GM19035 (cell line): ENCODE measurements at regions not wholly inside any gene's neighbourhood (a gene's known extent, or its start where the extent isn't known, plus 50 kb on each side); places are given as distances from the start of the nearest gene placed in this dataset.
"Not testable (repeated sequence)": the region's sequence is repeated elsewhere in the genome, so short reads cannot be mapped to it uniquely, and the experiment has no call there.

Experiments
- ATAC-seq: cut with Tn5 transposase; IDR thresholded peaks from one replicate; pipeline ENCODE4 v1.9.1; 2021; ENCODE audit not compliant: unreplicated experiment

DNA sequence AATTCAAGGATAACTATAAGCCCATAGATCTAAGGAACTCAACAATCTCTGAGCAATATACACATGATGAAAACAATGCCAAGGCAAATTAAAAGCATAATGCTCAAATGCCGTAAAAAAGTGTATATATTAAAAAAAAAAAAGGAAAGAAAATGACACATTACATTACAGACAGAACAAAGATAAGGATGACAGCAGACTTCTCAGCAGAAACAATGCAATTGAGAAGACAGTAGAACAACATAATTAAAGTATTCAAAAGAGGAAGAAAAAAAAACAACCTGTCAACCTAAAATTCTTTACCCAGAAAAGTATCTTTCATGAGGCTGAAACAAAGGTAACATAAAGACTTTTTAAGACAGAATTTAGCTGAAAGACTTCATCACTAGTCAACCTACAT lies 591.7 kb downstream of the ZNF608 start:
- no peak for ATAC-seq

DNA sequence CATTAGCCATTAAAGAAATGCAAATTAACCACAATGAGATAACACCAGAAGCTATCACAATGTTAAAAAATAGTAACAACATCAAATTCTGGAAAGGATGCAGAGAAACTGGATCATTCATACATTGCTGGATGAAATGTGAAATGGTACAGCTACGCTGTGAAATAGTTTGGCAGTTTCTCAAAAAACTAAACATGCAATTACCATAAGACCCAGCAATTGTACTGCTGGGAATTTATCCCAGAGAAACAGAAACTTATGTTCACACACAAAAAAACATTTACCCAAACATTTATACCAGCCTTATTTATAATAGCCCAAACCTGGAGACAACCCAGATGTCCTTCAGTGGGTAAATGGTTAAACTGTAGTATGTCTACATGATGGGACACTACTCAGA lies 592.9 kb downstream of the ZNF608 start:
- ATAC-seq, result no peak

DNA sequence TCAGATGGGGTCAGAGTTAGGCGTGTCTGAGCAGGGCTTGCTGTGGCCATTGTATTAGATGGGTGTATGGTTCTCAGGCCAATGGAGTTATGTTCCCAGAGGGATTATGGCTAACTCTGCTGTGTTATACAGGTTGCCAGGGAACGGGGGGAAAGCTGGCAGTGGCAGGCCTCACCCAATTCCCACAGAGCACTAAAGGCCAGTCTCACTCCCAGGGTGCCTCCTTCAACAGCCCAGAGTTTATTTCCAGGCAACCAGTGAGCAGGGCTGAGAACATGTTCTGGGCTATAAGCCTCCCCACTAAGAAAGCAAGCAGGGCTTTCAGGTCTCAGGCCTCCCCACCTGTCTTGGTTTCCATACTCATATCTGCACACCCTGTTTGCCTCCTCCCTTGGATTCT lies 597.9 kb downstream of the ZNF608 start:
- no peak for ATAC-seq

DNA sequence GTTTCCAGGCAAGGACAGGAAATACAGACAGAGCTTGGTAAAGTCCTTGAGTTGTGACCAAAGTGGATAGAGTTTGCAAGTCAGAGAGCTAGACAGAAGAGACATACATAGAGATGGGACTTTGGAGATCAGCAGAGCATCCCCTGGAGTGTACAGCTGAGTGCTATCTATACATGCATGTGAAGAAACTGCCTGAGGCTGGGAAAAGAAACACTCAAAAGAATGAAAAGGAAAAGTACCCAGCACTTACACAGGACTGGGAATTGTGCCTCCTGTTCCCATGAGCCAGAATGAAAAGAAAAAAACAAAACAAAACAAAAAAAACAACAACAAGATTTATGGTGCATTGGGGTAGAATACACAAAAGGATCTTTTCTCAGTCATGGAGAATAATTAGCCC lies 606.4 kb downstream of the ZNF608 start:
- no peak for ATAC-seq

DNA sequence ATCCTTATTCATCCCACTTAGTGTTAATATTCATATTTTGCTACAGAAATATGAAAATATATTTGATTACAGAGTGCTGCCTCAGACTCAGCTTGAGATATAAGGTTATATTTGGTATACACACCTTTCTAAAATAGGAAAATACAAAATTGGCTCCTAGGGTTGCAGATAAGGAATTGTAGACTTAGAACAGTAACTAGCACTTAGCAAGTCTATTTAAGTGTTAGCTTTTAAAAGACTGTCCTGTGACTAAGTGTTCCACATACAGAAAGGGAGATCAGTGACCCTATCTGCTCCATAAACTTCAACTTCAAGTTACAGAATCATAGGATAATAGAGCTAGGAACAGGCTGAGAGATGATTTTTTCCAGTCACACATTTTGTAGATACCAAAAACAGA lies 607.0 kb downstream of the ZNF608 start:
- ATAC-seq, result no peak

DNA sequence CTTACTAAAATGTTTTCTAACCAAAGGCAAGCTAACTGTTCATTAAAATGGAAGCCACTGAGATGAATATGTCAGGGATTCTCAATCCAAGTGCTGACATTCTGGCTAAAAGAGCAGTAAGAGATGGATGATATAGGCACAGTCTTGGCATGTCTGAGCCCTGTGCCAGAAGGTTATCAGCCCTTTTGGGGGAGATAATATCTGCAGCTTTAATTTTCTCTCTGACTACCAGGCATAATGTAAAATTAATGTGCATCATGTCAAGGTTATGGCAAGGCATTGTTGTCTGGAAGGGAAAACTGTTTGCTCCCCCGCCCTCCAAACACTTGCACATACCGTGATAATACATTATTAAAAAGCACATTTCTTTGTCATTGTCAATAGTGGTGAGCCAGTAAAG lies 609.8 kb downstream of the ZNF608 start:
- no peak for ATAC-seq

DNA sequence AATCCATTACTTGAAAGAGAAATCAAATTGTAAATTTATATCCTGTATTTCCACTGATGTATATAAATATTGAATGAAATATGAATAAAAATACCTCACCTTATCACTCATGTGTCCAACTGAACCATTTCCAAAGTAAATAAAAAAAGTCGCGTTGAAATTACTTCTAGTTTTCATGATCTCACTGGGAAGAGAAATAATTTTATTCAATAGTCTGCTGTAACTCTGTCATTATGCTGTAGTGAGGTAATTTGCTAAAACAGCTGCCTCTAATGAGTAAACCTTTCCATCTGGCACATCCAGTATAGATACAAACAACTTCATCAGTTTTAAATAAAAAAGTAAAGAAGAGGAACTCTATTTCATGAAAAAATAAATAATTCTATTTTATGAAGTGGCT lies 611.5 kb downstream of the ZNF608 start:
- no peak for ATAC-seq

DNA sequence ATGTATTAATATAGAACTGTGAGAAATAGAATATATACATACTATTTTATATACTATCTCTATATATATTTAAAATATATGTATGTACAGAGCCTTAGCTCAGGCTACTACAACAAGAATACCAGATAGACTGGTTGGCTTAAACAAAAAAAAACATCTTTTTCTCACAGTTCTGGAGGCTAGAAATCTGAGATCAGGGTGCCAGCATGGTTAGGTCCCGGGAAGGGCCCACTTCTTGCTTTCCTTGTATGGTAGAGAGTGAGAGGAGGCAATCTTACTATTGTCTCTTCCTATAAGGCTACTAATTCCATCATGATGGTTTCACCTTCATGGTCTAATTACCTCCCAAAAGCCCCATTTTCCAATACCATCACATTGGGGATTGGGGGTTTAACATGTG lies 613.0 kb downstream of the ZNF608 start:
- no peak for ATAC-seq

DNA sequence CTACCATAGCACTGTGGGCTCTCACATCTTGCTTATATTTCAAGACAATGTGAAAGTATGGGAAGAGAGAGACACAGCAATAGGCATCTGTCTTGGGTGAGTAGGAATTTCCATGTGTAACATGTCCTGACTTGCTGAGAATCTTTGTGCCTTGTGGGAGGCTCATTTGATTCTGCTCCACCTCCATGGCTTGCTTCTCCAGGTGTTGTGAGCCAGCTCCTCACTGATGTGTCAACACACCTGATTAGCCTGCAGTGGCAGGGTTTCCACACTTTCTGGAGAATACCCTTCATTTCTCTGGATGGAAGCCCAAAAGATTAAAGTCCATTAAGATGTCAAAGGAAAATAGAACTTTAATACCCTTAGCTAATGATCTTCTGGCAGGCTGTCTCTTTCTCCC lies 613.6 kb downstream of the ZNF608 start:
- ATAC-seq, result no peak

DNA sequence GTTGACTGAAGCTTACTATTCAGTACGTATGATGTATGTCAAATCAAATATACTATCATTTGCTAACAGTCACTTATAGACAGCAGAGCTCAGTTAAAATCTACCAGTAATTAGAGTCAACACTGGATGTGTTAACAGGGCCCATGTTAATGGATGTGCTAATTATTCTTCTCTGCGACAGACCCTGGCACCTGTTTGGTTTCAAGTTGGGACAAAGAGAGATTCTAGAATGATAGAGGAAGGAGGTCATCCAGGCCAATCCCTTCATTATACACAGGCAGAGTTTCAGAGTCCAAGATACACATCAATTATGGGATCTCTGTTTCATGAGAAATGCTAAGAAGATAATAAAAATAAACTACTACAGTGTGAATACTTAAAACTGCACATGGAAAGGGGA lies 615.0 kb downstream of the ZNF608 start:
- ATAC-seq, result no peak

DNA sequence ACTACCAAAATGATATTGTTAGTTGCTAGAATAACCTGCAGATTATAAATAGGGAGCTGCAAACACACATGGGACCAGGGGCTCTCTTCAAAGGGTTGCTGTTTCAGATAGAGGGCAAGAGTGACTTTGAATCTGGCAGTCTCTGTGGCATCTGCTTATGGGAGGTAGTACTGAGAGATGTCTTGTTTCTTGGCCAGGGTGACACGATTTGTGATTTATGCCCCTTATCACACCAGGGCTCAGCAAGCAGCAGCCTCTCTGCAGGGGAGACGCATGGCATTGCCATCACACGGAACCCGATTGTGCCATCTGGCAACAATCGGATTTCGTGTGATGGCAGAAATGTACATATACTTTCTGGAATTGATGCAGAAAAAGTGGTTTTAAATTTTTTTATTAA lies 615.6 kb downstream of the ZNF608 start:
- ATAC-seq, result no peak

DNA sequence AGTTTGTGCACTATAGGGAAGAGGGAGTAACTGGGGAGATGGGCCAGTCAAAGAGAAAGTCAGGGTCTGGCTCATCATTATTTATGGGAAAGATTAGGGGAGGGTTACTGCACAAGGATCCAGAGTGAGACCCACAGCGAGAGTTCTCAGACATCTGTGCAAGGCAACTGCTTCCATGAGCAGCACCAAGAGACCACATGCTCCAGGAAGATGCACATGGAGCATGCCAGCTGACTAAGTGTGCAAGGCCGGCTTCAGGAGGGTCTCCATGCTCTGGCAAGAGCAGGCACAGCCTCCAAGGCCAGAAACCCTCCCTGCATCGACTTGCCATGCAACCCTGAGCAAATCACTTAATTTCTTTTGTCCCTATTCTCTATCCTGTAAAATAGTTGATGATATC lies 616.9 kb downstream of the CSNK1G3 start:
- no peak for ATAC-seq

DNA sequence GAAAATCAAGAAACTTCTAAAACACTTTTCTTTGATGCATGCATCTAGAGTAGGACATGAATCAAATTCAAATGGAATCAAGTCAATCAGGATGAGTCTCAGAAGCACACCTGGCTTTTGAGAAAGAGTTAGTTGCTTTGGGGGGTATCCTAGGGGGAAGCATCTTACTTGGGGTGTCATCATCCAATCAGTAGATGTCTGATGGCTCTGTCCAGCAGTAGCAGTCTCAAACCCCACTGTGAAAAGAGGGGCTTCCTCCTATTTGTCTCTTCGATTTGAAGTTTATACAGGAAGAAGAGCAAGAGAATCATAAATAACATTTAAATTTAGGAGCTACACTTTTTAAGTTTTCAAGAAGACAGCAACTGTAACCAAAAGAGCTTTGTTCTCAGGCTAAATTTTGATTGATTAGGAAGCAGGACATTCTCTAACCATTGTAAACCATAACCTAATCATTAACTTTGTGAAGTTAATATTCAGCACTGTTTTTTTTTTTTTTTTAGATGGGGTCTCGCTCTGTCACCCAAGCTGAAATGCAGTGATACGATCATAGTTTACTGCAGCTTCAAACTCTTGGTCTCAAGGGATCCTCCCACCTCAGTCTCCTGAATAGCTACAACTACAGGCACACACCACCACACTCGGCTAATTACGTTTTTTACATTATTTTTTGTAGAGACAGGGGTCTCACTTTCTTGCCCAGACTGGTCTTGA lies 614.7 kb downstream of the CSNK1G3 start:
- ATAC-seq, result no peak

DNA sequence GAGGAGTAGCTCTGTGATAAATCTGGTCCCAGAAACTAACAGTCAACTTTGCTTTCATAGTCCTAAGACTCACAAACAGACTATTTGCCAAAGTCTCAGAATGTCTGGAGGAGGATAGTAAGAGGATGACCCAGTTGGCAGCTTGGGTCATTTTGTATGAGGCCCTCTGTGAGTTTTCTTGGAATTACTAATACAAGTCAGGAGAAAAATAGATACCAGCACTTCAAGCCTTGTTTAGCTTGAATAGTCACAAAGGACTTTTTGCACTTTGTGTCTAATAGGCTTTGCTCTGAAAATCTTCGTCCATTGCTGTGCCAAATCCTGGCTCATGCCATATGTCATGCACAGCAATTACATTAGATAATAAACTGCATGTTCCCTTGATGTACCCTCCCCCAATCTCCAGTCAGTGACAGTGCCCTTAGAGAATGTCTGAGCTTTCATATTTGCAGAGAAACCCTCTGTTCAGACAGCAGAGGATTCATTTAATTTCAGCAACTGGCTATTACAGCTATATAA lies 612.8 kb downstream of the CSNK1G3 start:
- ATAC-seq, result no peak

DNA sequence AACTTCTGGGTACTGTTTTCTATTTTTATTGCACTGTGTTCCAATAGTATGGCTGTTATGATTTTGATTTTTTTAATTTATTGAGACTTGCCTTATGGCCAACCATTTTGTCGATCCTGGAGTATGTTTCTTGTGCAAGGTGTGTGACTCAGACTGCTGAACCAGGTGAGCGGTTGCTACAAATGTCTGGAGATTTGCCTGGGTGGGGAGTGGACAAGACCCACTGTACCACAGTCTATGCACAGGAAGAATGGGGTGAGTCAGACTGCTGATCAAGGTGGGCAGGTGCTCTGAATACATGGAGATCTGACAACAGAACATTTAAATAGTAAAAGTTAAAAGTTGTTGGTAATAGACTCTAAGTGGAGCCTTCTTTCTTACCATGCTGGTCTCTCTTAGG lies 609.2 kb downstream of the CSNK1G3 start:
- no peak for ATAC-seq

DNA sequence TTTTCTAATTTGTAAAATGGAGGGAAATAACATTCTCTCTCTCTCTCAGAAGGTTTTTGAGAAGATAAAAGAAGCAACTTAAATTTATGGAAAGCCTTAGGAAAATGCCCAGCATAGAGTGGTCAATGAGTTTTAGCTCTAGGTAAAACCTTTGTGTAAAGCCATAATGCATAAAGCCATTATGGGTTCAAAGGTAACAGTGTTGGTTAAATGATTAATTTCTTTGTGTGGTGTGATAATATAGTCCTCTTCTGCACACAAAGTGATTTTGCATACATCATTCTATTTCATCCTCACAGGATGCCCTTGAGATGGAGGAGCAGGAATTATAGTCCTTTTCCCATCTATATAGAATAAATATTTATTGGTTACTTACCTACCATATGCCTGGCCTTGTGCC lies 602.9 kb downstream of the CSNK1G3 start:
- ATAC-seq, result no peak

DNA sequence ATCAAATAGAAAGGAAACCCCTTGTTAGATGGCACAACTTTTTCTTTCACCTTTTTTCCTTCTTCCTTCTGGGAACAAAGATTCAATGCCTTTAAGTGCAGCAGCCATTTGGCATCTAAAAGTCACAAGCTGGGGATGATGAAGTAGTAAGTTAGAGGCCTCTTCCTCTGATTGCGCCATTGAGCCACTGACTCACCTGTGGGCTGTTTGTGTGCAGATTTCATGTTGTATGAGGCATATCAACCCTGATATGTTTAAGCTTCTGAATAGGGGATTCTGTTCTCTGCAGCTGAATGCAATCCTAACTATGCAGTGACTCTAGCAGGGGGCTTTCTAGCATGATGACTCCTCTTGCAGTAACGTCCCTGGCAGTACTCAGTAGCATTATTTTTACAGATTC lies 599.9 kb downstream of the CSNK1G3 start:
- no peak for ATAC-seq

DNA sequence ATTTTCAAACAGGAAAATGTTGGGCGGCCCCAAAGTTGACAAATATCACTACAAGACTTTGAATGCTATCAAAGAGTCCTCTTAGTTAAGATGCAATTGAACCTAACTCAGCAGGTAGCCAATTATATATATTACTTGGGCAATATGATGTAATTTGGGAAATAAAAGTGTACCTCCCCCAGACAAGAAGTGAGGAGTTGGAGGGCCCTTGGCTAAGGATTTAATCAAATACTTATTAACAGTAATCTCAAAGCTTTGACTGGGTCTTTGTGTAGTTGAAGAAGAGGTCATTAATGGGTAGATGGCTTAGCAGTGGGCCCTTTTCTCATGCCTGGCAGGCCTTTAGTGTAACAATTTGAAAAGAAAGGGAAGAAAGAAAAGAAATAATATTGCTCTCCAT lies 599.0 kb downstream of the CSNK1G3 start:
- no peak for ATAC-seq

DNA sequence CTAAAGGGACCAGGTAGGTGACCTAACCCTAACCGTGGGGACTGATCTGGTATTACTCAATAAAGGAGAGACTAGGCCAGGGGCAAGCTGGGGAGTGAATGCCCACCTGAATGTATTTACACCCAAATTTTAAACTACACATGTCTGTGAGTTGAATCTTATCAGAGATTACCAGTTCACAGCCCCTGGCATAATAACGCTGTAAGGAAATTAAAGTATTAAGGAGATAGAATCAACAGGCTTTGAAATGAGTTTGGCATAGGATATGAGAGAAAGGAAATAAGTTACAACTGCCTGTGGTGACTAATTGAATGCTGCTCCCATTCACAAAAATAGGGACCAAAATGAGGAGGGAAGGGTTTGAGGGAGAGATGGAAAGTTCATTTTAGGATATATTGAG lies 593.3 kb downstream of the CSNK1G3 start:
- no peak for ATAC-seq

DNA sequence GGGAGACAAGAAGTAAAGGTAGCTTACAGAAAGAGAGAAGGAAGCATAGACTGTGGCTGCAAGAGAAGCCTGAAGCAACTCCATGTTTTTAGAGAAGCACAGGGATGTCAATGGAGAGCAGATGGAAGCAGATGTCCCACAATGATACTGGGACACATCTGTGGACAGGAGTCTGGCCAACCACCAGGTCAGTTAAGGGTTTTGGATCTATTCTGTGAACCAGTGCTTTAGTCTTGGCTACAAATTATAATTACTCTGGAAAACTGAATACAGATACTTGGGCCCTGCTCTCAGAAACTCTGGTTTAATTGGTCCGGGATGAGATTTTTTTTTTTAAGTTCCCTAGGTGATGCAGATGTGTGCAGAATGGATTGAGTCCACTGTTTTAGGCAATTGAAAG lies 592.8 kb downstream of the CSNK1G3 start:
- no peak for ATAC-seq

DNA sequence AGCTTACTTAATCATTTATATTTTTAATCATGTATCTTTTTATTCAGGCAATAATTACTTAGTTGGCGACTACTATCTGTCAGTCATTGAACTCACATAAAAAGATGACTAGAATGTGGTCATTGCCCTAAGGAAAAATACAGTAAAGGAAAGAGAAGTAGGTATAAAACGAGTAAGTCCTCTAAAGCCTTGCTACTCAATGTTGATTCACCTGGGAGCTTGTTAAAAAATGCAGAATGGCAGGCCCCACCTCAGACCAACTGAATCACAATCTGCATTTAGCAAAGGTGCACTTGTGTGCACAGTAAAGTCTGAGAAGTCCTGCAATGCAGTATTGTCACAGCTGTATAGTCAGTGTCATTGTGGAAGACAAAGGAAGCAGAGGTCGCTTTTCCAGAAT lies 592.4 kb downstream of the CSNK1G3 start:
- ATAC-seq, result no peak

DNA sequence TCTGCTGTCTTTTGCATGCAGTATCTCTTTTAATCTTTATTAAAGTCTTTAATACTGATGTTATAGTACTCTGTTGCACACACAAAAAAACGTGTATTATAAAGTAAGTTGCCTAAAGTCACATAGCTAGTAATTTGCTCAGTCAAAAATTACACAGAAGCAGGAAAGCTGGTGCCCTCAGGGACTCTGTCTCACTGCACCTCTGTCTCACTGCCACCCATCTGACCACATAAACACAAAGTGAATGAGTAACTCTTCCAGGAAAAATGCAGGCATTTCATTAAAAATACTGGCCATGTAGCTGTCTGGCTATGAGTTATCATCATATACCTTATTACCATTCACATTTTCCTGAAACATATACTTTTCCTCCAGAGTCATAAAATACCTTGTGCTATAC lies 591.7 kb downstream of the CSNK1G3 start:
- no peak for ATAC-seq

DNA sequence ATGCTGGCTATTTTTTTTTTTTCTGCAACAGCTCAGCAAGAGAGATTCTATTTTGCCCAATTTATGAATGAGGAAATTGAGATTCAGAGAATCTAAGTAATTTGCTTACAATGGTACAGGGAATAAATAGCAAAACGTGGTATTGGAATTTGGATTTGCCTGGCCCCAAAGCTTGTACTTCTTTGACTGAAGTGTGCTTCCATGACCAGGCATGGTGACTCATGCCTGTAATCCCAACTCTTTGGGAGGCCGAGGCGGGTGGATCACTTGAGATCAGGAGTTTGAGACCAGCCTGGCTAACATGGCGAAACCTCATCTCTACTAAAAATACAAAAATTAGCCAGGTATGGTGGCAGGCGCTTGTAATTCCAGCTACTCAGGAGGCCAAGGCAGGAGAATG lies 591.1 kb downstream of the CSNK1G3 start:
- ATAC-seq, result not testable (repeated sequence)
